Large intestine (tissue), 3 donors: ENCODE measurements at regions not wholly inside any gene's neighbourhood (a gene's known extent, or its start where the extent isn't known, plus 50 kb on each side); places are given as distances from the start of the nearest gene placed in this dataset.

Source experiments
- DNase-seq, 2 donors: peaks; one replicate each; pipeline versions ENCODE4 v3.0.0 to v3.0.0-alpha.2; 2013
- H3K27ac ChIP-seq: one replicate; pipeline ENCODE4 v1.5.1; 2013; ENCODE audit warnings: low read length
- H3K27me3 ChIP-seq: 2 replicates; pipeline ENCODE4 v1.6.1; 2013; ENCODE audit warnings: low read length; ENCODE audit not compliant: control insufficient read depth, insufficient read depth
- H3K36me3 ChIP-seq: 2 replicates; pipeline ENCODE4 v1.6.1; 2013; ENCODE audit warnings: low read length; ENCODE audit not compliant: control insufficient read depth, insufficient read depth
- H3K4me1 ChIP-seq: one replicate; pipeline ENCODE4 v1.6.1; 2013; ENCODE audit warnings: low read length; ENCODE audit not compliant: control insufficient read depth, insufficient read depth
- H3K4me3 ChIP-seq: one replicate; pipeline ENCODE4 v1.5.1; 2013; ENCODE audit warnings: low read length
- H3K9me3 ChIP-seq: one replicate; pipeline ENCODE4 v1.6.1; 2013; ENCODE audit warnings: mild to moderate bottlenecking, low read depth, low read length, moderate library complexity; ENCODE audit not compliant: control insufficient read depth
- WGBS: methylation state at CpG from one replicate; pipeline ENCODE4 v1.1.5; 2013; ENCODE audit warnings: low lambda C conversion rate; ENCODE audit not compliant: insufficient coverage; 5-methylcytosine and 5-hydroxymethylcytosine counted together

GRCh38 chr3:43999728-44000319 is 241.9 kb upstream of the TOPAZ1 start:
- 100% methylated on average over 2 of the region's 7 CpGs for WGBS
- Histone ChIP-seq H3K36me3 (no peaks in the 10 kb centered on the region), H3K27me3 (peaks cover 90% of the 10 kb centered on the region), H3K4me1 (peaks cover 36% of the 10 kb centered on the region), H3K4me3 (peak overlapping the region; percentile 32), H3K27ac (no peak overlapping the region), H3K9me3 (peaks cover 18% of the 10 kb centered on the region)
- no peak for DNase-seq

- H3K9me3 ChIP-seq = peaks cover 11% of the 10 kb centered on the region
- WGBS = no CpG with 5 or more reads among the region's 3 CpGs
- H3K27me3 ChIP-seq = peaks cover 84% of the 10 kb centered on the region
- no peak for DNase-seq
- H3K36me3 ChIP-seq = no peaks in the 10 kb centered on the region
- H3K27ac ChIP-seq = no peak overlapping the region
- H3K4me3 ChIP-seq = no peak overlapping the region
- peaks cover 32% of the 10 kb centered on the region for H3K4me1 ChIP-seq
Observed at GRCh38 chr3:44000586-44000985, 241.1 kb upstream of the TOPAZ1 start.

- DNase-seq = no peak
- WGBS = no CpG with 5 or more reads among the region's 3 CpGs
- H3K36me3 ChIP-seq = no peaks in the 10 kb centered on the region
- H3K27ac ChIP-seq = no peak overlapping the region
- peaks cover 79% of the 10 kb centered on the region for H3K27me3 ChIP-seq
- H3K4me3 ChIP-seq = no peak overlapping the region
- peaks cover 9% of the 10 kb centered on the region for H3K9me3 ChIP-seq
- H3K4me1 ChIP-seq = peaks cover 27% of the 10 kb centered on the region
Observed at GRCh38 chr3:44001072-44001471, 240.6 kb upstream of the TOPAZ1 start.

GRCh38 chr3:44003801-44004200 is 237.9 kb upstream of the TOPAZ1 start:
- Histone ChIP-seq H3K4me1 (peaks cover 6% of the 10 kb centered on the region), H3K9me3 (peaks cover 2% of the 10 kb centered on the region), H3K27ac (no peak overlapping the region), H3K36me3 (no peaks in the 10 kb centered on the region), H3K27me3 (peaks cover 59% of the 10 kb centered on the region), H3K4me3 (no peak overlapping the region)
- 100% methylated on average over 3 of the region's 6 CpGs for WGBS
- DNase-seq = no peak

- H3K27ac ChIP-seq = no peak overlapping the region
- no peaks in the 10 kb centered on the region for H3K4me1 ChIP-seq
- H3K27me3 ChIP-seq = peaks cover 13% of the 10 kb centered on the region
- no peak overlapping the region for H3K4me3 ChIP-seq
- H3K9me3 ChIP-seq = no peaks in the 10 kb centered on the region
- no peaks in the 10 kb centered on the region for H3K36me3 ChIP-seq
- DNase-seq = no peak
- no CpG with 5 or more reads among the region's 10 CpGs for WGBS
Observed at GRCh38 chr3:44011680-44012079, 230.0 kb upstream of the TOPAZ1 start.

GRCh38 chr3:44012160-44012899 is 229.4 kb upstream of the TOPAZ1 start:
- Histone ChIP-seq H3K9me3 (no peaks in the 10 kb centered on the region), H3K36me3 (no peaks in the 10 kb centered on the region), H3K27ac (no peak overlapping the region), H3K27me3 (peaks cover 15% of the 10 kb centered on the region), H3K4me3 (no peak overlapping the region), H3K4me1 (no peaks in the 10 kb centered on the region)
- no peak for DNase-seq
- 23% methylated on average over 3 of the region's 13 CpGs for WGBS

GRCh38 chr3:44013967-44014366 is 227.7 kb upstream of the TOPAZ1 start:
- WGBS = no CpG with 5 or more reads among the region's 11 CpGs

GRCh38 chr3:44015170-44015569 is 226.5 kb upstream of the TOPAZ1 start:
- Histone ChIP-seq H3K9me3 (no peaks in the 10 kb centered on the region), H3K27ac (no peak overlapping the region), H3K27me3 (peaks cover 32% of the 10 kb centered on the region), H3K4me3 (no peak overlapping the region), H3K36me3 (no peaks in the 10 kb centered on the region), H3K4me1 (no peaks in the 10 kb centered on the region)
- DNase-seq = no peak
- WGBS = 83% methylated on average over 1 of the region's 3 CpGs

More at GRCh38 chr3:44013967-44014366, 227.7 kb upstream of the TOPAZ1 start:
- Histone ChIP-seq H3K27ac (no peak overlapping the region), H3K36me3 (no peaks in the 10 kb centered on the region), H3K9me3 (no peaks in the 10 kb centered on the region), H3K4me1 (no peaks in the 10 kb centered on the region), H3K4me3 (no peak overlapping the region), H3K27me3 (peaks cover 24% of the 10 kb centered on the region)
- DNase-seq = no peak

- no peak overlapping the region for H3K27ac ChIP-seq
- no peaks in the 10 kb centered on the region for H3K4me1 ChIP-seq
- H3K36me3 ChIP-seq = no peaks in the 10 kb centered on the region
- no peak overlapping the region for H3K4me3 ChIP-seq
- DNase-seq = no peak
- WGBS = no CpG with 5 or more reads among the region's 3 CpGs
- H3K9me3 ChIP-seq = no peaks in the 10 kb centered on the region
- peaks cover 40% of the 10 kb centered on the region for H3K27me3 ChIP-seq
Observed at GRCh38 chr3:44016818-44017217, 224.9 kb upstream of the TOPAZ1 start.

GRCh38 chr3:44018926-44019325 is 222.8 kb upstream of the TOPAZ1 start:
- Histone ChIP-seq H3K4me1 (no peaks in the 10 kb centered on the region), H3K36me3 (no peaks in the 10 kb centered on the region), H3K27me3 (peaks cover 56% of the 10 kb centered on the region), H3K4me3 (no peak overlapping the region), H3K9me3 (no peaks in the 10 kb centered on the region), H3K27ac (no peak overlapping the region)
- 72% methylated on average over 3 of the region's 9 CpGs for WGBS
- DNase-seq = no peak

GRCh38 chr3:44019736-44020135 is 221.9 kb upstream of the TOPAZ1 start:
- no peak overlapping the region for H3K27ac ChIP-seq
- DNase-seq = no peak
- peaks cover 56% of the 10 kb centered on the region for H3K27me3 ChIP-seq
- H3K36me3 ChIP-seq = no peaks in the 10 kb centered on the region
- H3K4me1 ChIP-seq = no peaks in the 10 kb centered on the region
- WGBS = 17% methylated on average over 1 of the region's 7 CpGs
- H3K9me3 ChIP-seq = no peaks in the 10 kb centered on the region
- no peak overlapping the region for H3K4me3 ChIP-seq
